DND-41 (cell line): ENCODE measurements at regions not wholly inside any gene's neighbourhood (a gene's known extent, or its start where the extent isn't known, plus 50 kb on each side); places are given as distances from the start of the nearest gene placed in this dataset.

Experiments
- ATAC-seq: fragments of 200-7000 bp; cut with Tn5 transposase; 3 replicates; pipeline ENCODE4 v1.9.1; 2021; ENCODE audit warnings: low read depth; ENCODE audit not compliant: insufficient read depth
- DNase-seq: peaks from one replicate; pipeline ENCODE4 v3.0.0-alpha.2; 2020
- H2AFZ ChIP-seq: 2 replicates; pipeline ENCODE4 v1.6.0; 2012; ENCODE audit warnings: low read depth, low read length
- H3K27ac ChIP-seq: 2 replicates; pipeline ENCODE4 v1.5.1; 2012; ENCODE audit warnings: low read length, inconsistent platforms
- H3K27me3 ChIP-seq: fragments of 200-600 bp; sonication (generic); 2 replicates; pipeline ENCODE4 v1.6.0; 2012; ENCODE audit warnings: low read length, mild to moderate bottlenecking, inconsistent platforms; ENCODE audit not compliant: insufficient read depth, poor library complexity
- H3K36me3 ChIP-seq: 2 replicates; pipeline ENCODE4 v1.5.1; 2012; ENCODE audit warnings: low read length, inconsistent platforms; ENCODE audit not compliant: insufficient read depth
- H3K4me1 ChIP-seq: 2 replicates; pipeline ENCODE4 v1.5.1; 2012; ENCODE audit warnings: mild to moderate bottlenecking, low read length; ENCODE audit not compliant: insufficient read depth
- H3K4me2 ChIP-seq: 2 replicates; pipeline ENCODE4 v1.6.0; 2012; ENCODE audit warnings: mild to moderate bottlenecking, moderate library complexity, low read length, inconsistent platforms; ENCODE audit not compliant: insufficient read depth
- H3K4me3 ChIP-seq, 2 experiments: fragments of 200-600 bp in 1 of 2; shearing (Covaris generic) in 1 of 2; 2 replicates each; pipeline ENCODE4 v1.5.1; 2012 to 2016; ENCODE audit warnings: inconsistent platforms in 2 of 2, low read length in 2 of 2, mild to moderate bottlenecking in 2 of 2, low read depth in 1 of 2, moderate library complexity in 1 of 2
- H3K79me2 ChIP-seq: 2 replicates; pipeline ENCODE4 v1.6.0; 2012; ENCODE audit warnings: low read length, inconsistent platforms; ENCODE audit not compliant: insufficient read depth
- H3K9ac ChIP-seq: 2 replicates; pipeline ENCODE4 v1.6.0; 2012; ENCODE audit warnings: low read depth, mild to moderate bottlenecking, inconsistent platforms, low read length, moderate library complexity
- H3K9me3 ChIP-seq: 2 replicates; pipeline ENCODE4 v1.5.1; 2012; ENCODE audit warnings: low read length, moderate library complexity, mild to moderate bottlenecking, inconsistent platforms; ENCODE audit not compliant: insufficient read depth, severe bottlenecking
- H4K20me1 ChIP-seq: 2 replicates; pipeline ENCODE4 v1.6.0; 2012; ENCODE audit warnings: low read length; ENCODE audit not compliant: insufficient read depth
- CTCF ChIP-seq: IDR thresholded peaks from 2 replicates; pipeline ENCODE4 v1.5.1; 2012; ENCODE audit warnings: borderline replicate concordance, low read length, moderate library complexity, mild to moderate bottlenecking; ENCODE audit not compliant: poor library complexity, severe bottlenecking; ENCODE audit errors: extremely low read depth
- EZH2 ChIP-seq: IDR thresholded peaks from 3 replicates; pipeline ENCODE4 v1.6.1; 2012; ENCODE audit warnings: borderline replicate concordance, low read depth, mild to moderate bottlenecking, moderate library complexity, low read length, inconsistent platforms; ENCODE audit not compliant: severe bottlenecking

DNA sequence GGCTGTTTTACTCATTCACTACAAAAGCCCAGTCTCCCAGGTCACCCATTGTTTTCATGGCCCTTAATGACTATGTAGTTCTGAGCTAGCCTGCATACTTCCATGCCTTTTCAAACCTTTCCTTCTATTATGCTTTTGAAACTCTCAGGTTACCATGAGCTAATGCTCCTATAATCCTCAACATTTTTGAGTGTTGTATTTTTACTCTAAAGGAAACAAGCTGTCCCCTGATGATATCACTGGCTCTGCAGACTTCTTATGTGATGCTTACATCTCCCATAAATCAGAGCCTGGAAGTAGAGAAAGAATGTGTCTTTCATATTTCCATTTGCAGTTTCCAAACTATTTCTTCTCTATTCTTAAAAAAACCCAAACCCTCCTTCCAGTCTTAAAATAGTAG, 159.0 kb upstream of the RAG2 start:
- Histone ChIP-seq H3K9me3 (no peaks in the 10 kb centered on the region), H3K4me3 (no peak overlapping the region), H3K36me3 (no peaks in the 10 kb centered on the region), H2AFZ (no peak overlapping the region), H3K27ac (no peak overlapping the region), H3K4me2 (no peak overlapping the region), H3K9ac (no peak overlapping the region), H3K27me3 (peaks cover 6% of the 10 kb centered on the region), H3K79me2 (no peaks in the 10 kb centered on the region), H3K4me1 (no peaks in the 10 kb centered on the region), H4K20me1 (no peaks in the 10 kb centered on the region)
- TF ChIP-seq CTCF (no peak), EZH2 (no peak)
- ATAC-seq (no peak), DNase-seq (no peak)

DNA sequence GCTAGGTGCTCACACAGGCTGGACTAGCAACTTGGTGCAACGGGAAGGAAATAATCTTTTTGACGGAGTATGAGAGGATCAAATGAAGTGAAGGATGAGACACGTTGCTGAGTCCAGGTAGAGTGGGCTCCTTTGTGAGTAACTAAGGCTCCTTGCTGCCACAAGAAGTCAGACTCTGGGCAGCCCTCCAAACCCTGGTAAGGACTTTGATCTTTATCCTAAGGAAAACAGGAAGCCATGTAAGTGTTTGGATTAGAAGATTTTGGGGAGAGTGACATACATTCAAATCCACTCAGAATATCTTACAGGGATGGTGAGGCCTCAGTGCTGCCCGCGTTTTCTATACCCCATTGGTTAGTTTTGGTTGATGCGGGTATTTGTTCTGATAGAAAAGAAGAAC, 155.9 kb upstream of the RAG2 start:
- no peak overlapping the region for H2AFZ ChIP-seq
- no peak for DNase-seq
- peaks cover 3% of the 10 kb centered on the region for H3K27me3 ChIP-seq
- no peak for ATAC-seq
- H3K4me2 ChIP-seq = no peak overlapping the region
- TF ChIP-seq CTCF (no peak), EZH2 (no peak)
- no peaks in the 10 kb centered on the region for H4K20me1 ChIP-seq
- no peaks in the 10 kb centered on the region for H3K9me3 ChIP-seq
- H3K36me3 ChIP-seq = no peaks in the 10 kb centered on the region
- H3K4me1 ChIP-seq = 0 out of 2 replicates have a peak, but pooled peaks cover 4% of the 10 kb centered on the region
- H3K9ac ChIP-seq = no peak overlapping the region
- H3K79me2 ChIP-seq = no peaks in the 10 kb centered on the region
- no peak overlapping the region for H3K27ac ChIP-seq
- H3K4me3 ChIP-seq = no peak overlapping the region

GRCh38 chr11:36751996-36752395, 154.0 kb upstream of the RAG2 start:
- H3K27me3 ChIP-seq = peaks cover 3% of the 10 kb centered on the region
- H4K20me1 ChIP-seq = no peaks in the 10 kb centered on the region
- no peaks in the 10 kb centered on the region for H3K36me3 ChIP-seq
- no peak overlapping the region for H3K9ac ChIP-seq
- H3K79me2 ChIP-seq = no peaks in the 10 kb centered on the region
- no peak for TF ChIP-seq EZH2
- TF ChIP-seq CTCF = no peak
- peaks cover 9% of the 10 kb centered on the region for H3K4me1 ChIP-seq
- no peak for ATAC-seq
- H3K27ac ChIP-seq = no peak overlapping the region
- no peak for DNase-seq
- H3K9me3 ChIP-seq = no peaks in the 10 kb centered on the region
- no peak overlapping the region for H2AFZ ChIP-seq
- H3K4me3 ChIP-seq = no peak overlapping the region
- no peak overlapping the region for H3K4me2 ChIP-seq

GRCh38 chr11:36751335-36751781, 153.3 kb upstream of the RAG2 start:
- H2AFZ ChIP-seq = no peak overlapping the region
- no peak for TF ChIP-seq CTCF
- no peak for TF ChIP-seq EZH2
- H3K36me3 ChIP-seq = no peaks in the 10 kb centered on the region
- H3K27me3 ChIP-seq = peaks cover 3% of the 10 kb centered on the region
- H3K79me2 ChIP-seq = no peaks in the 10 kb centered on the region
- DNase-seq = no peak
- H3K9me3 ChIP-seq = no peaks in the 10 kb centered on the region
- H3K4me1 ChIP-seq = peaks cover 15% of the 10 kb centered on the region
- ATAC-seq = no peak
- H3K4me3 ChIP-seq = no peak overlapping the region
- H3K27ac ChIP-seq = no peak overlapping the region
- no peak overlapping the region for H3K4me2 ChIP-seq
- H3K9ac ChIP-seq = no peak overlapping the region
- H4K20me1 ChIP-seq = no peaks in the 10 kb centered on the region
